ENCODE measurements at regions not wholly inside any gene's neighbourhood (a gene's known extent, or its start where the extent isn't known, plus 50 kb on each side); places are given as distances from the start of the nearest gene placed in this dataset.

GRCh38 chr16:27703121-27703520 lies 153.2 kb downstream of the KATNIP start:
- TF ChIP-seq, protein P1, sequence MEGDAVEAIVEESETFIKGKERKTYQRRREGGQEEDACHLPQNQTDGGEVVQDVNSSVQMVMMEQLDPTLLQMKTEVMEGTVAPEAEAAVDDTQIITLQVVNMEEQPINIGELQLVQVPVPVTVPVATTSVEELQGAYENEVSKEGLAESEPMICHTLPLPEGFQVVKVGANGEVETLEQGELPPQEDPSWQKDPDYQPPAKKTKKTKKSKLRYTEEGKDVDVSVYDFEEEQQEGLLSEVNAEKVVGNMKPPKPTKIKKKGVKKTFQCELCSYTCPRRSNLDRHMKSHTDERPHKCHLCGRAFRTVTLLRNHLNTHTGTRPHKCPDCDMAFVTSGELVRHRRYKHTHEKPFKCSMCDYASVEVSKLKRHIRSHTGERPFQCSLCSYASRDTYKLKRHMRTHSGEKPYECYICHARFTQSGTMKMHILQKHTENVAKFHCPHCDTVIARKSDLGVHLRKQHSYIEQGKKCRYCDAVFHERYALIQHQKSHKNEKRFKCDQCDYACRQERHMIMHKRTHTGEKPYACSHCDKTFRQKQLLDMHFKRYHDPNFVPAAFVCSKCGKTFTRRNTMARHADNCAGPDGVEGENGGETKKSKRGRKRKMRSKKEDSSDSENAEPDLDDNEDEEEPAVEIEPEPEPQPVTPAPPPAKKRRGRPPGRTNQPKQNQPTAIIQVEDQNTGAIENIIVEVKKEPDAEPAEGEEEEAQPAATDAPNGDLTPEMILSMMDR (IDR thresholded peaks at IDR 0.05): no peak

GRCh38 chr16:27703545-27703944 lies 153.6 kb downstream of the KATNIP start:
- TF ChIP-seq, protein P1 (IDR thresholded peaks at IDR 0.05): no peak

DNA sequence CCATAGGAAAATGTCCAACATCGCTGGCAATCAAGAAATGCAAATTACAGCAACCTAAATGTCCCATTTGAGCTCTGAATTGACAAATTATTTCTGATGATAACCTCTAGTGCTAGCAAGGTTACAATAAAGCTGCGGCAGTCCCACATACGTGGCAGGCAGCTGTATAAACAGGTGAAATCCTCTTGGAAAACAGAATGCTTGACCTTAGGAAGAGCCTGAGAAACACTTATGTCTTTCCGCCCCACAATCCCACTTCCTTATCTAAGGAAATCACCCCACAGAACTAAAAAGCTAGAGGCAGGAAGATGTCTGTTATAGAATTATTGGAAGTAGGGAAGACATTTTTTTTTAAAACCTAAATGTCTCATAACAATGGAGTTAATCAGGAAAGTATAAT lies 154.3 kb downstream of the KATNIP start:
- TF ChIP-seq, protein P1 (IDR thresholded peaks at IDR 0.05): no peak

- TF ChIP-seq, protein P1 (IDR thresholded peaks at IDR 0.05): no peak
Observed at GRCh38 chr16:27706156-27706865, 156.4 kb downstream of the KATNIP start.

GRCh38 chr16:27706866-27707685 lies 157.1 kb downstream of the KATNIP start:
- TF ChIP-seq, protein P1 (IDR thresholded peaks at IDR 0.05): no peak

DNA sequence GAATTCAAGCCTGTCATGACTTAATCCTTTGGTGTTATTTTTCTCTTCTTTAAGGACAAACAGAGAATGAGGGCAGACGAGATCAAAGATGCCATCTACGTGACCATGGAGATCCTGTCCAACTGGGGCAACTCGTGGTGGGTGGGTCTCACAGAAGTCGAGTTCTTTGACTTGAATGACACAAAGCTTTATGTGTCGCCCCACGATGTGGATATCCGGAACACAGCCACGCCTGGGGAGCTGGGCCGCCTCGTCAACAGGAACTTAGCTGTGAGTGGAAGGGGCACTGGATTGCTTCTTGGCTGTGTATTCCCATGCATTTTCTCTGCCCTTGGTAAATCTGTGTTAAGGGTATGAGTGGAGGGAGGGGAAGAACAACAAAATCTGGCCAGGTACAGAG lies 158.7 kb downstream of the KATNIP start:
- TF ChIP-seq, protein P1 (IDR thresholded peaks at IDR 0.05): no peak

DNA sequence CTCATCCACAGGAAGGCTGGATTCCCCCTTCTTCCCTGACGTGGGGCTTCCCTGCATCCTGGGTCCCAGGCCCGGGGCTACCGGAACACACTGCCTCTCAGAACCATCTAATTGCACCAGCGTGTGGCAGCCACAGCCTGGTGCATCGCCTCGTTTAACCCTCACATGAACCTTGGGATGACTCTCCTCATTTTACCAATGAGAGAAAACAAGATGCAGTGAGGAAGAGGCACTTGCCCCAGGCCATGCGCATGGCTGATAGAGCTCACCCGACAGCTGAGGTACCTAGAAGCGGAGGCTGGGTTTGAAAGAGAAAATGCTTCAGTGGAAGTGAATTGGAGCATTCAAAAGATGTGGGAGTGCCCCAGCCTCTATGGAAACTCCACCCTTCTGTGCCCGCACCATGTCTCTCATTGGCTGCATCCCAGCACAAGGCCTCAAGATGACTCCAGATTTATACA lies 162.3 kb downstream of the KATNIP start:
- TF ChIP-seq, protein P1 (IDR thresholded peaks at IDR 0.05): no peak

Data from LNCAP (cell line).